ENCODE measurements at regions not wholly inside any gene's neighbourhood (a gene's known extent, or its start where the extent isn't known, plus 50 kb on each side); places are given as distances from the start of the nearest gene placed in this dataset.

DNA sequence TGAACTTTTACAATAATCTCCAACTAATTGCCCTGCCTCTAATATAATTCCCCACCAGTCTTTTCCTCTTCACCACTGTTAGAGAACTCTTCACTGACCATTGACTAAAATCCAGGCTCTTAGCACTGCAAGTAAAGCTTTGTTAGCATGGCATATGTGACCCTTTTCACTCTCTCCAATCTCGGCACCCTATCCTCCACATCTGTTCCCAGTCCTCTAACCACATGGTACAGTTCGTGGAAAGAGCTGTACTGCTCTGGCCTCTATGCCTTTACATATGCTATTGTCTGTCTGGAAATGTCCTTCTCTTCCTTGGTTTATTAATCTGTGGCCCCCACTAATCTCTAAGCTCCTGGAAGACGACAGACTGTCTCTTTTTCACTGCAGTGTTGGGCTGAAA is 63.0 kb upstream of the EIF2S2 start:
- Histone ChIP-seq H3K79me1 (ENCODE audit: low read depth, low read length) (no peaks in the 10 kb centered on the region), H2AK5ac (ENCODE audit: low read depth, low read length) (no peak overlapping the region), H2BK20ac (ENCODE audit: low read length) (no peak overlapping the region), H3K27me3 (replicated peaks in 1 of 4; ENCODE audit: control insufficient read depth in 3 of 4, extremely low read depth in 1 of 4, insufficient read depth in 3 of 4, low read length in 3 of 4) (no peaks in the 10 kb centered on the region), H3K23ac (ENCODE audit: insufficient read length) (no peak overlapping the region), H3K18ac (ENCODE audit: extremely low read depth, low read length) (no peak overlapping the region), H2AFZ (ENCODE audit: low read length) (peak overlapping the region; percentile 70; the same call in 1 of the 2 replicates), H3K9me3 (ENCODE audit: insufficient read depth in 2 of 2, low read depth in 1 of 2, low read length in 1 of 2) (no peaks in the 10 kb centered on the region), H3K14ac (ENCODE audit: insufficient read length) (no peak overlapping the region), H3K9ac (replicated peaks in 1 of 4; ENCODE audit: extremely low read depth in 1 of 4, low read depth in 3 of 4, low read length in 3 of 4) (no peak overlapping the region), H2BK12ac (ENCODE audit: low read depth, low read length) (no peak overlapping the region), H4K5ac (ENCODE audit: insufficient read length, low read depth, low read length) (no peak overlapping the region), H3K4ac (replicated peaks; ENCODE audit: insufficient read length, low read depth, low read length) (no peak overlapping the region), H4K8ac (ENCODE audit: extremely low read depth, insufficient read depth, low read length) (no peak overlapping the region), H2BK15ac (ENCODE audit: low read length) (no peak overlapping the region), H4K20me1 (replicated peaks in 1 of 2; ENCODE audit: control insufficient read depth in 1 of 2, insufficient read depth in 2 of 2, low read length in 2 of 2) (no peaks in the 10 kb centered on the region), H3K36me3 (ENCODE audit: control insufficient read depth in 2 of 4, insufficient read depth in 4 of 4, low read length in 3 of 4) (no peaks in the 10 kb centered on the region), H3K27ac (ENCODE audit: low read depth, low read length) (no peak overlapping the region), H4K91ac (replicated peaks; ENCODE audit: insufficient read length, low read length) (no peak overlapping the region), H2BK5ac (ENCODE audit: low read depth, low read length) (no peak overlapping the region), H3K4me1 (replicated peaks in 1 of 4; ENCODE audit: control insufficient read depth in 3 of 4, insufficient read depth in 4 of 4, low read length in 3 of 4) (no peaks in the 10 kb centered on the region), H3K23me2 (ENCODE audit: low read depth, low read length) (no peaks in the 10 kb centered on the region), H3K56ac (replicated peaks; ENCODE audit: insufficient read length, low read depth, low read length) (no peak overlapping the region), H3K79me2 (ENCODE audit: control insufficient read depth in 1 of 2, insufficient read depth in 2 of 2, low read length in 2 of 2) (no peaks in the 10 kb centered on the region), H2BK120ac (replicated peaks; ENCODE audit: low read depth, low read length) (no peak overlapping the region), H3K4me2 (ENCODE audit: insufficient read depth in 1 of 2, low read depth in 2 of 2, low read length in 2 of 2) (no peak overlapping the region), H3K4me3 (ENCODE audit: extremely low read depth in 1 of 4, insufficient read depth in 2 of 4, low read depth in 3 of 4, low read length in 4 of 4) (no peak overlapping the region)
- ChIA-PET CTCF (ENCODE audit: partially characterized antibody) (interaction anchor here (0.6 to 1.5 kb wide), 5 partner anchors 8 to 348 kb away, joined by 3 to 4 read pairs (median 3); no protein-coding TSS in a partner anchor), POLR2A (ENCODE audit: partially characterized antibody) (interaction anchor here (0.7 to 1.4 kb wide), 2 partner anchors 61 to 64 kb away, joined by 3 read pairs; partner anchors contain the start of gene EIF2S2)
- 85% methylated on average over 3 of the region's 3 CpGs; no CpG with 5 or more reads in 1 of the 2 experiments for WGBS, 2 experiments (ENCODE audit: extremely low coverage in 1 of 2, insufficient coverage in 1 of 2, insufficient read length in 1 of 2, insufficient replicate concordance in 2 of 2, low coverage in 1 of 2, low lambda C conversion rate in 2 of 2, missing lambda C conversion rate in 1 of 2)
- no peak for DNase-seq (ENCODE audit: low read depth in 1 of 2, low spot score in 2 of 2)
- no peak for FAIRE-seq
- TF ChIP-seq SP2 (IDR thresholded peaks at IDR 0.05; ENCODE audit: low read length) (no peak), ASH2L (IDR thresholded peaks at IDR 0.05; ENCODE audit: low read length) (no peak), POU5F1 (IDR thresholded peaks at IDR 0.05; ENCODE audit: low read depth, low read length) (no peak), POLR2A (IDR thresholded peaks at IDR 0.05; ENCODE audit: control extremely low read depth in 1 of 2, low read depth in 2 of 2, low read length in 2 of 2) (no peak), HDAC2 (IDR thresholded peaks at IDR 0.05; ENCODE audit: borderline replicate concordance in 1 of 2, low read depth in 2 of 2, low read length in 2 of 2) (no peak), YY1 (IDR thresholded peaks at IDR 0.05; ENCODE audit: low read depth, low read length) (no peak), SAP30 (IDR thresholded peaks at IDR 0.05; ENCODE audit: insufficient read depth, insufficient replicate concordance, low read length) (no peak), SRF (IDR thresholded peaks at IDR 0.05; ENCODE audit: low read depth, low read length) (no peak), HDAC6 (IDR thresholded peaks at IDR 0.05; ENCODE audit: low read depth, low read length) (no peak), CHD1 (IDR thresholded peaks at IDR 0.05; ENCODE audit: low read depth, low read length) (no peak), CHD2 (IDR thresholded peaks at IDR 0.05; ENCODE audit: low read length) (no peak)
- TF ChIP-seq, protein P1, sequence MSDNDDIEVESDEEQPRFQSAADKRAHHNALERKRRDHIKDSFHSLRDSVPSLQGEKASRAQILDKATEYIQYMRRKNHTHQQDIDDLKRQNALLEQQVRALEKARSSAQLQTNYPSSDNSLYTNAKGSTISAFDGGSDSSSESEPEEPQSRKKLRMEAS (IDR thresholded peaks at IDR 0.05), result no peak
- TF ChIP-seq, protein P2, sequence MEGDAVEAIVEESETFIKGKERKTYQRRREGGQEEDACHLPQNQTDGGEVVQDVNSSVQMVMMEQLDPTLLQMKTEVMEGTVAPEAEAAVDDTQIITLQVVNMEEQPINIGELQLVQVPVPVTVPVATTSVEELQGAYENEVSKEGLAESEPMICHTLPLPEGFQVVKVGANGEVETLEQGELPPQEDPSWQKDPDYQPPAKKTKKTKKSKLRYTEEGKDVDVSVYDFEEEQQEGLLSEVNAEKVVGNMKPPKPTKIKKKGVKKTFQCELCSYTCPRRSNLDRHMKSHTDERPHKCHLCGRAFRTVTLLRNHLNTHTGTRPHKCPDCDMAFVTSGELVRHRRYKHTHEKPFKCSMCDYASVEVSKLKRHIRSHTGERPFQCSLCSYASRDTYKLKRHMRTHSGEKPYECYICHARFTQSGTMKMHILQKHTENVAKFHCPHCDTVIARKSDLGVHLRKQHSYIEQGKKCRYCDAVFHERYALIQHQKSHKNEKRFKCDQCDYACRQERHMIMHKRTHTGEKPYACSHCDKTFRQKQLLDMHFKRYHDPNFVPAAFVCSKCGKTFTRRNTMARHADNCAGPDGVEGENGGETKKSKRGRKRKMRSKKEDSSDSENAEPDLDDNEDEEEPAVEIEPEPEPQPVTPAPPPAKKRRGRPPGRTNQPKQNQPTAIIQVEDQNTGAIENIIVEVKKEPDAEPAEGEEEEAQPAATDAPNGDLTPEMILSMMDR (IDR thresholded peaks at IDR 0.05; ENCODE audit: control extremely low read depth in 1 of 3, insufficient read depth in 1 of 3, low read depth in 1 of 3, low read length in 3 of 3), result no peak
